ENCODE measurements at regions not wholly inside any gene's neighbourhood (a gene's known extent, or its start where the extent isn't known, plus 50 kb on each side); places are given as distances from the start of the nearest gene placed in this dataset.

GRCh38 chr6:56756219-56756789 lies 113.6 kb upstream of the DST start:
- Histone ChIP-seq H3K36me3 (no peaks in the 10 kb centered on the region), H3K9me3 (no peaks in the 10 kb centered on the region), H3K4me1 (peaks cover 3 to 76% (median 61%) of the 10 kb centered on the region in 9 donors), H3K27ac (peak overlapping the region in 7 of 10 donors; percentile 6 to 52 (median 33)), H3K27me3 (no peaks in the 10 kb centered on the region), H3K4me3 (no peak overlapping the region)
- intact Hi-C loops (cut with DNase I): loop anchor here in 7 of 10 donors (5.0 to 10.0 kb wide), 7 partner anchors 39 to 122 kb away; partner anchors contain the start of gene DST (in 2 of the 7)
- 42 to 44% methylated on average over 4 of the region's 4 CpGs for WGBS, 2 donors
- no peak for TF ChIP-seq CTCF (IDR thresholded peaks at IDR 0.05)
- DNase-seq (no peak), ATAC-seq (peak in 7 of 8 donors; percentile 26 to 80 (median 50))

- no peak overlapping the region for H3K4me3 ChIP-seq
- no peaks in the 10 kb centered on the region for H3K36me3 ChIP-seq
- 48 to 61% methylated on average over 2 of the region's 2 CpGs for WGBS, 2 donors
- H3K9me3 ChIP-seq: no peaks in the 10 kb centered on the region
- intact Hi-C loops (cut with DNase I): loop anchor here in 7 of 10 donors (5.0 to 10.0 kb wide), 7 partner anchors 38 to 120 kb away; partner anchors contain the start of gene DST (in 2 of the 7)
- H3K27me3 ChIP-seq: no peaks in the 10 kb centered on the region
- ATAC-seq (peak in 1 of 8 donors; percentile 51), DNase-seq (no peak)
- H3K4me1 ChIP-seq: peaks cover 3 to 86% (median 61%) of the 10 kb centered on the region in 9 donors
- peak overlapping the region in 4 of 10 donors; percentile 9 to 37 (median 26) for H3K27ac ChIP-seq
- no peak for TF ChIP-seq CTCF (IDR thresholded peaks at IDR 0.05)
Observed at GRCh38 chr6:56755040-56755439, 112.4 kb upstream of the DST start.

- H3K27me3 ChIP-seq: no peaks in the 10 kb centered on the region
- H3K4me3 ChIP-seq: no peak overlapping the region
- H3K4me1 ChIP-seq: peaks cover 3 to 94% (median 61%) of the 10 kb centered on the region in 9 donors
- no peaks in the 10 kb centered on the region for H3K36me3 ChIP-seq
- H3K9me3 ChIP-seq: no peaks in the 10 kb centered on the region
- peak overlapping the region in 3 of 10 donors; percentile 9 to 30 (median 27) for H3K27ac ChIP-seq
- DNase-seq: no peak
- ATAC-seq: no peak
- 94 to 95% methylated on average over 1 of the region's 1 CpG for WGBS, 2 donors
- intact Hi-C loops (cut with DNase I): loop anchor here in 3 of 10 donors (5.0 to 10.0 kb wide), 3 partner anchors 37 to 119 kb away; partner anchors contain the start of gene DST (in 1 of the 3)
- no peak for TF ChIP-seq CTCF (IDR thresholded peaks at IDR 0.05)
Observed at GRCh38 chr6:56753811-56754210, 111.1 kb upstream of the DST start.

- TF ChIP-seq CTCF (IDR thresholded peaks at IDR 0.05): no peak
- no peaks in the 10 kb centered on the region for H3K27me3 ChIP-seq
- no peak for DNase-seq
- peaks cover 3 to 90% (median 53%) of the 10 kb centered on the region in 9 donors for H3K4me1 ChIP-seq
- ATAC-seq: no peak
- peak overlapping the region in 1 of 10 donors; percentile 17 for H3K27ac ChIP-seq
- no peak overlapping the region for H3K4me3 ChIP-seq
- H3K9me3 ChIP-seq: no peaks in the 10 kb centered on the region
- 94 to 98% methylated on average over 4 of the region's 4 CpGs for WGBS, 2 donors
- no peaks in the 10 kb centered on the region for H3K36me3 ChIP-seq
- intact Hi-C loops (cut with DNase I): loop anchor here in 3 of 10 donors (5.0 to 10.0 kb wide), 3 partner anchors 35 to 118 kb away; partner anchors contain the start of gene DST (in 1 of the 3)
Observed at GRCh38 chr6:56752534-56752933, 109.8 kb upstream of the DST start.

Data from heart right ventricle (tissue), 16 donors.